ENCODE measurements at regions not wholly inside any gene's neighbourhood (a gene's known extent, or its start where the extent isn't known, plus 50 kb on each side); places are given as distances from the start of the nearest gene placed in this dataset.

GRCh38 chr6:99073223-99073622, 125.5 kb upstream of the FBXL4 start:
- DNase-seq (ENCODE audit: low read depth in 2 of 2) = no peak

- DNase-seq (ENCODE audit: low read depth in 2 of 2) = no peak
Measured at GRCh38 chr6:99066044-99066443, 118.3 kb upstream of the FBXL4 start.

GRCh38 chr6:99064834-99065233, 117.1 kb upstream of the FBXL4 start:
- no peak for DNase-seq (ENCODE audit: low read depth in 2 of 2)

- no peak for DNase-seq (ENCODE audit: low read depth in 2 of 2)
Measured at GRCh38 chr6:99036672-99037071, 88.9 kb upstream of the FBXL4 start.

GRCh38 chr6:99032396-99032795, 84.7 kb upstream of the FBXL4 start:
- no peak for DNase-seq (ENCODE audit: low read depth in 2 of 2)

- no peak for DNase-seq (ENCODE audit: low read depth in 2 of 2)
Measured at GRCh38 chr6:99031957-99032356, 84.2 kb upstream of the FBXL4 start.

- DNase-seq (ENCODE audit: low read depth in 2 of 2) = no peak
Measured at GRCh38 chr6:99030915-99031314, 83.2 kb upstream of the FBXL4 start.

- DNase-seq (ENCODE audit: low read depth in 2 of 2) = peak; percentile 11 to 48
Measured at GRCh38 chr6:99026135-99026534, 78.4 kb upstream of the FBXL4 start.

- DNase-seq (ENCODE audit: low read depth in 2 of 2) = no peak
Measured at GRCh38 chr6:99024089-99024488, 76.3 kb upstream of the FBXL4 start.

- DNase-seq (ENCODE audit: low read depth in 2 of 2) = no peak
Measured at GRCh38 chr6:99022039-99022609, 74.4 kb upstream of the FBXL4 start.

- DNase-seq (ENCODE audit: low read depth in 2 of 2) = peak in 1 of 2 donors; percentile 23
Measured at GRCh38 chr6:99019381-99019780, 71.6 kb upstream of the FBXL4 start.

- no peak for DNase-seq (ENCODE audit: low read depth in 2 of 2)
Measured at GRCh38 chr6:99017150-99017549, 69.4 kb upstream of the FBXL4 start.

GRCh38 chr6:99016355-99016754, 68.6 kb upstream of the FBXL4 start:
- peak in 1 of 2 donors; percentile 55 for DNase-seq (ENCODE audit: low read depth in 2 of 2)

- peak in 1 of 2 donors; percentile 44 for DNase-seq (ENCODE audit: low read depth in 2 of 2)
Measured at GRCh38 chr6:99014061-99014460, 66.3 kb upstream of the FBXL4 start.

- no peak for DNase-seq (ENCODE audit: low read depth in 2 of 2)
Measured at GRCh38 chr6:99013661-99014060, 65.9 kb upstream of the FBXL4 start.

GRCh38 chr6:99013145-99013544, 65.4 kb upstream of the FBXL4 start:
- DNase-seq (ENCODE audit: low read depth in 2 of 2) = peak in 1 of 2 donors; percentile 86

GRCh38 chr6:99011151-99011550, 63.4 kb upstream of the FBXL4 start:
- DNase-seq (ENCODE audit: low read depth in 2 of 2) = no peak

- DNase-seq (ENCODE audit: low read depth in 2 of 2) = peak; percentile 53 to 60
Measured at GRCh38 chr6:99002831-99003230, 55.1 kb upstream of the FBXL4 start.

- DNase-seq (ENCODE audit: low read depth in 2 of 2) = no peak
Measured at GRCh38 chr6:98998103-98998502, 50.4 kb upstream of the FBXL4 start.

All from lung microvascular endothelial cell (primary cell).